RWPE1 (cell line): ENCODE measurements at regions not wholly inside any gene's neighbourhood (a gene's known extent, or its start where the extent isn't known, plus 50 kb on each side); places are given as distances from the start of the nearest gene placed in this dataset.

Experiments used
- CTCF ChIA-PET: fragments of 350-600 bp; sonication (Branson Sonifier 250); formaldehyde crosslinking; extraction: SDS; loops from one replicate; lab custom pipeline; 2021; lab: Yijun Ruan, JAX
- POLR2A ChIA-PET: fragments of 400-600 bp; formaldehyde crosslinking; extraction: SDS; loops from one replicate; lab custom pipeline; 2020; ENCODE audit warnings: antibody characterized with exemption; ENCODE audit not compliant: low non-redundant PET; lab: Yijun Ruan, JAX
- DNase-seq: peaks from one replicate; pipeline ENCODE4 v3.0.0; 2012; ENCODE audit warnings: low spot score
- H3K27ac ChIP-seq: fragments of 450-650 bp; 2 replicates; pipeline ENCODE4 v1.5.1; 2017
- TF ChIP-seq, protein P1 (sequence below): fragments of 450-650 bp; conservative IDR thresholded peaks from 2 replicates; pipeline ENCODE4 v1.5.1; 2017; ENCODE audit warnings: low read depth, mild to moderate bottlenecking

DNA sequence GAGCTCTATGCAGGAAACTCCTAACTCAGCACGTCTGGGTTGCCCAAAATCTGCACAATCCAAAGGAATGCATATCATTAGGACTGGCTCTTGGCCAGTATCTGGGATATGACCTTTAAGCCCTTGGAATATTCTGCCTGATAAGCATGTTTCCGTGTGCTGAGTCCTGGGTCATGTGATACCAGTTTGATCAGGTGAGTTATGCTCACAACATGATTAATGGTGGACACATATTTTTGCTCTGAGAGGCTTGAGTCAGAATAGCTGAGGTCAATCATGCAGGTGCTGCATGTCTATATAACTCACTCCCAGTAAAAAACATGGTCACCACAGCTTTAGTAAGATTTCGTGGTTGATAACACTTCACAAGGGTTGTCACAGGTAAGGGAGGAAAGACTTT is 408.8 kb downstream of the YTHDC2 start:
- ChIA-PET CTCF (no interaction called here), POLR2A (no interaction called here)
- TF ChIP-seq, protein P1, sequence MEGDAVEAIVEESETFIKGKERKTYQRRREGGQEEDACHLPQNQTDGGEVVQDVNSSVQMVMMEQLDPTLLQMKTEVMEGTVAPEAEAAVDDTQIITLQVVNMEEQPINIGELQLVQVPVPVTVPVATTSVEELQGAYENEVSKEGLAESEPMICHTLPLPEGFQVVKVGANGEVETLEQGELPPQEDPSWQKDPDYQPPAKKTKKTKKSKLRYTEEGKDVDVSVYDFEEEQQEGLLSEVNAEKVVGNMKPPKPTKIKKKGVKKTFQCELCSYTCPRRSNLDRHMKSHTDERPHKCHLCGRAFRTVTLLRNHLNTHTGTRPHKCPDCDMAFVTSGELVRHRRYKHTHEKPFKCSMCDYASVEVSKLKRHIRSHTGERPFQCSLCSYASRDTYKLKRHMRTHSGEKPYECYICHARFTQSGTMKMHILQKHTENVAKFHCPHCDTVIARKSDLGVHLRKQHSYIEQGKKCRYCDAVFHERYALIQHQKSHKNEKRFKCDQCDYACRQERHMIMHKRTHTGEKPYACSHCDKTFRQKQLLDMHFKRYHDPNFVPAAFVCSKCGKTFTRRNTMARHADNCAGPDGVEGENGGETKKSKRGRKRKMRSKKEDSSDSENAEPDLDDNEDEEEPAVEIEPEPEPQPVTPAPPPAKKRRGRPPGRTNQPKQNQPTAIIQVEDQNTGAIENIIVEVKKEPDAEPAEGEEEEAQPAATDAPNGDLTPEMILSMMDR, result no peak
- H3K27ac ChIP-seq, result no peak overlapping the region
- no peak for DNase-seq

DNA sequence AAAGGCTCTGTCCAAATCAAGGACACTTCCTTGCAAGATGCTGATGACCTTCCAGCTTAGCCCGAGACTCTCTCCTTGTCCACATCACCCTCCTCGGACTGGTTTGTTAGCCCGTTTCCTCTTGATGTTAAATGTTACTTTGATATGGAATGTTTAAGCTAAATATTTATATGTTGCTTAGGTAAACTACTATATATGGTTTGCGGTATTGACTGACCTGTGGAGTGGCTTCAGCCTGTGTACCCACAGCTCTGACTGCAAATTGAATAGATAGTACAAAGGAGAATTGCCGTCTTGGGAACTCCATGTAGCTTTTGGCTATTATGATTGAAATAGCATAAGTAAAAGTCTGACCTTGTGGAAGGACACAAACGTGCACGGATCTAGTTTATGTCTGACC is 422.0 kb downstream of the YTHDC2 start:
- no peak overlapping the region for H3K27ac ChIP-seq
- POLR2A ChIA-PET, result interaction anchor here (0.6 kb wide), 1 partner anchor 1328 kb away, joined by 3 read pairs; no protein-coding TSS in a partner anchor
- TF ChIP-seq, protein P1, result no peak
- CTCF ChIA-PET, result no interaction called here
- DNase-seq, result no peak

DNA sequence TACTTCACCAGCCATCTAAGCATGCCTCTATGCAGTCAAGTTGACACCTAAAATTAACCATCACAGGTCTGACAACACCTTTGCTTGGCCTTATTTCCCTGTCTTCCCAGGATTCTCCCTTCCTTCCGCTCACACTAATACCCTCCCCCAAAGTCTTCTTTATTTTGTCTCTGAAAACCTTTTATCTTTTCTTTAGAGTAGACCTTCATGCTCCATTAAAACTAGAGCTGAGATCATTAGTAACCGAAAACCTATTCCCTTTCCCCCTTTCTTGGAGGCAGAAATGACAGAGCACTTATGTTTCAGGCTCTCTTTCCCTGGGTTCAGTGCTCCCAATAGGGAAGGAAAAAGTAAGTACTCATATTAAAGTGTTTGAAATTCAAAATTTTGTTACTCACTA is 423.8 kb downstream of the YTHDC2 start:
- TF ChIP-seq, protein P1, result no peak
- no peak overlapping the region for H3K27ac ChIP-seq
- ChIA-PET POLR2A (no interaction called here), CTCF (no interaction called here)
- DNase-seq, result no peak

DNA sequence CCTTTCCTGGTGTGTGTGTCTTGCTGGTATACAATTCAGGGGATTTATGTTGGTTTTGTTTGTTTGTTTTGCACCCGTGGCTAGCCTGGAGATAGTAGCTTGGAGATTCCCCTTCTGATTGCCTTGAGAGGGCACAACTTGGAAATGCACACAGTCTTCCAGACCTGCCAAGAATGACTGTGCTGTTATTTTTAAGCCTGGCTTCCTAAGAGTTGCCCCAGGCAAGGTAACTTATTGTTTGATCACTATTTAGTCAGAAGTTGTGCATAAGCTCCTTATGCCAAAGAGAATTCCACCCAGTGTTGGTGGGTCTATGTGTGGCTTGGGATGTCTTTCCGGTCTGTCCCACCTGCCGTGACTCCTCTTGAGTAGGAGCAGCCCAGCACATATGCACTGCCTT is 421.9 kb upstream of the KCNN2 start:
- DNase-seq, result no peak
- POLR2A ChIA-PET, result no interaction called here

DNA sequence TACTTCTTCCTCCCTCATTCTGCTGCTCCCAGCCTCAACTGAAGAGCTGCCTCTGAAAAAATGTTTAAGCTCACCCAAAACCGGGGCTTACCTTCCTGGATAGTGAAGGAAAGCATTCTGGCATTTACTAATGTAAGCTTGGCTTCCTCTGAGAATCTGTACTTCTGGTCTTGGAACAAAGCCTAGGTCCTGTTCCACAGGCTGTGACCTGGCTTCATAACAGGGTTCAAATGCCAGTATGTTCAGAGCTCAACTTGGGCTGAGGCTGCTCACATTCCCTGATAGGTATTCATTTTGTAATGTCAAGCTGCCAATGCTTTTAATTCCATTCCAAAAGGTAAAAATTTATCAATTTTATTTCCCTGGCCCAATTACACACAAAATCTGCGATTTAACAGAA is 411.7 kb upstream of the KCNN2 start:
- no peak for DNase-seq
- TF ChIP-seq, protein P1, result no peak
- H3K27ac ChIP-seq, result no peak overlapping the region
- CTCF ChIA-PET, result no interaction called here
- POLR2A ChIA-PET, result no interaction called here

More for the DNA sequence above, 421.9 kb upstream of the KCNN2 start:
- TF ChIP-seq, protein P1, result no peak
- CTCF ChIA-PET, result interaction anchor here (0.6 kb wide), 1 partner anchor 150 kb away, joined by 3 read pairs; no protein-coding TSS in a partner anchor
- no peak overlapping the region for H3K27ac ChIP-seq

DNA sequence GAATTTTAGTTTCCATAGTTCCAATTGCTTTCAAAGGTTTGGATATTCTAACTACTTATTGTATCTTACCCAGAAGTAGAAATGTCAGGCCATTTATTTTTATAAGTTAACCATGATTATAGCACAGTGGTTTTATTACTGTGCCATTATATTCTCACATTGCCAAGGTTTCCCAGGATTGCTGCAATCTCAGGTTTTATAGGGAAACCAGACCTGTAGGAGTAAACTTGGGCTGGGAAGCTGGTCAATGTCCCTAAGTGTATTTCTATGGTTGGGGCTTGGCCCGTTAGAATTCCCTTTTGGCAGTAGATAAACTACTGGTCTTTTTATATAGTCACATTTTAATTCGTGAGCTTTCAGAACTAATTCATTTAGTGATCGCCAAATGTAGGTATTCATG is 396.6 kb upstream of the KCNN2 start:
- DNase-seq, result no peak
- TF ChIP-seq, protein P1, result no peak
- POLR2A ChIA-PET, result no interaction called here
- CTCF ChIA-PET, result interaction anchor here (0.8 kb wide), 1 partner anchor 12 kb away, joined by 4 read pairs; no protein-coding TSS in a partner anchor
- H3K27ac ChIP-seq, result no peak overlapping the region
